ENCODE measurements at regions not wholly inside any gene's neighbourhood (a gene's known extent, or its start where the extent isn't known, plus 50 kb on each side); places are given as distances from the start of the nearest gene placed in this dataset.

DNA sequence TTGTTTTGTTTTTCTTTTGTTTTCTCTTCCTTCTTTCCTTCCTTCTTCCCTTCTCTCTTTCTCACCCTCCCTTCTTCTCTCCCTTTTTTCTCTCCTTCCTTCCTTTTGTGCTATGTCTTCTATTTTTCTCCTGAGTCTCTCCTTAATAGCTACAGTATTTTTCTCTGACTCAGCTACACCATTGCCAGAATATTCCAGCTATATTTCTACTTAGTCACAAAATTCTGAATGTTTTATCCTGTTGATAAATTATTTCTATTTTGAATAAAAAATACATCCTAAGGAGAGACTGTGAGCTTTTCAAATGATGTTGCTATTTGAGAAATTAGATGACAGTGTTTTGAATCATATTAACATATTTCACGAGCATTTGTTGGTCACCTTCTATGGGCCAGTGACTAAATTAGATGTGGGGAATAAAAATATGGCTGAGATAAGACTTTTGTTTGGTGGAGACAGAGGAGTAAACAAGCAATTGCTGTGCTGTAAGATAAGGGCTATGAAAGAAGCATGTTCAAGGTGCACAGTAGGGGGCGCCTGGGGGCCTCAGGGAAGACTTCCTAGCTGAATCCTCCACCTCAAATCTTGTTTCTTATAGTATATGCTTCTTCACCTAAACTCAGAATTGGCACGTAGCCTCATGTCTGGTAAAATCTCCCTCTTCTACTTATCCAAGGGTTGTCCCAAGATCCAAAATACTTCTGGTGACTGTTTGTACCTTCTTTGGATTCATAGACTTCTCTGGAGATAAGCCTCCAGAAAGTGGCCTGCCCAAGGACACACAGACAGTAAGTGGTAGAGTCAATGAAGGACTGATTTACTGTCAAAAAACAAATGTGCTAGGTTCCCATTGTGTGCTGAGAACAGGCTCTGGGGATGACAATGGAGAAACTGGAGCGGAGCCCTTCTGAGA is 115.5 kb upstream of the CREB5 start:
- DNase-seq: peak; percentile 65 to 71

DNA sequence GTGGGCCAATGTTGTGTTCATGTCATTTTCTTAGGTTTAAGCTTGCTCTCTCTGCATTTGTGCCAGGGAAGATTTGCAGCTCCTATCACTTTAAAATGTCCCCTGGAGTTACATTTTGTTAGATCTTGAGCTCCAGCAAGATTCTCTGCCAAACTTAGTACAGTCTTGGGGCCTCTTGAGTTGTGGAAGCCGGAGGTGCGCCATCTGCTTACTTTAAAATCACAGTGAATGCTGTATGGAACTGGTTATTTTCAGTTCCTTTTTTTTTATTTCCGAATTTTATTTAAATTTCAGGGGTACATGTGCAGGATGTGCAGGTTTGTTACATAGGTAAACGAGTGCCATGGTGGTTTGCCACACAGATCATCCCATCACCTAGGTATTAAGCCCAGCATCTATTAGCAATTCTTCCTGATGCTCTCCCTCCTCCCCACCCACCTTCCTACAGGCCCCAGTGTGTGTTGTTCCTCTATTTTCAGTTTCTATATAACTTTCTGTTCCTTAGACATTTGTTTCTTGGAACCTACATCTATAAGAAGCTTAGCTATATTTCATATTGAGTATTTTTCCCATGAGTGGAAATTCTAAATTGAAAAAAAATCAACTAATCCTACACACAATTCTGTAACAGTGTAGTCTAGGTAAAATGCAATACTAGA is 114.4 kb upstream of the CREB5 start:
- DNase-seq: no peak

DNA sequence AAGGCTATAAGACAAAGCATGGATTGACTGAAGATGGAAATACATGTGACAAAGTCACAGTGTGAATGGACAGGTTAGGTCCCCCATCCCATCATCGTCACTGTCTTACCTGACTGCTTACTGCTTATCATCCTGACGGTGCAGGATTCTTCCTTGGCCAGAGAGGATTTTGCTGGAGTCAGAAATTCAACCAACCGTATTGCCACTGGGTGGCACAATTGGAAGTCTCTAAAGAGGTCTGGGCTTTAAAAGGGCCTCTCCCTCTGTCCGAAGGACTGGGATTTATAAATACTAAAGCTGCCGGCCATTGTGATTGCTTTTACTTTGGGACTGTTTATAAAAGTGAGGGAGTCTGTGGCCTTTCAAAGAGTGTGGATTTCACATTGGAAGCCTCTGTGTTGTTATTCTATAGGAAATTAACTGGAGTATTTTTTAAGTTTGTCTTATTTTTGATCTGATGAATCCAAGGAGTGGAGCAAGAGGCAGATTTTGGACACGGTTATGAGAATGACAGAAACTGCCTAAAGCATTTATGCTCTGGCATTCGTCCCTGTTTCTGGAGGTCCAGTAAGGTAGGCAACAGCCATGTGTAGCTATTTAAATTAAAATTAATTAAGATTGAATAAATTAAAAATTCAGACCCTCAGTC is 113.3 kb upstream of the CREB5 start:
- DNase-seq: no peak

DNA sequence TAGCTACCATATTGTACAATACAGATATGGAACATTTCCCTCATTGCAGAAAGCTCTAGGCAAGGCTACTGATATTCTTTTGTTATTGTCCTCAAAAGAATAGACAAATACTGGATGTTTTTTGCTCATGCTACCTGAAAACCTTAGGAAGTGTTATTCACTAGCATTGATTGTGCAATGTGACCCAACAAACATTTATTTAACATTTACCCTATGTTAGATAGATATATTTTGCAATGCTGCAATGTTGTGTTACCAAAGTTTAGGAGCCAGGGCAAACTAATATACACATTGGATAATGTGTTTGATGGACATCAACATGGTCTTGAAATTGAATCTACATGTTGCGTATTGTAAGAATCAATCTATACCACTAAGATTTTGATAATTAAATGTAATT is 112.8 kb upstream of the CREB5 start:
- no peak for DNase-seq

DNA sequence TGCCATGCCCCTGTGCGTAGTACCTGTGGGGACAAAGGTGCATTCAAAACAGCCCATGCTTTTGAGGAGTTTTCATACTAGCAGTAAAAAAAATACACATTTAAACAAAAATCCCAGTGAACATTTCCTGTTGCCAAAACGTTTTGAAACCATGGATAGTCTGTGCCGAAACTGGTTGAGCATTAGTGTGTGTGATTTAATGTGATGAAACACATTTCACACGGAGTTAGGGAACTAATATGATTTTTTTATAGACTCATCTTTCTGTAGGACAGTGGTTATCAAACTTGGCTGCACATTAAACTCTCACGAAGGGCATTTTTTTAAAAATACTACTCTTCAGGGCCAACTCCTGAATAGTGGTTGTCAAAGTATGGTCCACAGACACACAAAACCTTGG is 111.8 kb upstream of the CREB5 start:
- no peak for DNase-seq

DNA sequence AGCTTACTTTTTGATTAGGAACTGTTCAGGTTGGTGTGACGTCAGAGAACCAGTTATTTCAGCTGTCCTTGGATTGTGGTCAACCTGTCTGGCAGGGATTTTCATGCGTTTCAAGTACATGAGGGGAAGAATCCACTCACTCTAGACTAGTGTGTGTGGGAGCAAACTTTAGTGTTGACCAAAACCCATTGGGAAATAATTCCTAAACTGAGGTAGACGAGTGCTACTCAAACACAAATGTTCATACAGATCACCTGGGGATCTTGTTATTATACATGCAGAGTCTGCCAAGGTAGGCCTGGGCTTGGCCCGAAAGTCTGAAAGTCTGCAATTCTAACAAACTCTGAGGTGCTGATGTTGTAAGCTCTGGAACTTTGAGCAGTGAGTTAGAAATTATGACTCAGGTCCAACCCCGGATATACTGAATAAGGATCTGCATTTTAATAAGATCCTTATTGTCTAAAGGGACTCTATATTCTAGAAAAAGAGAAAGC is 111.1 kb upstream of the CREB5 start:
- no peak for DNase-seq

DNA sequence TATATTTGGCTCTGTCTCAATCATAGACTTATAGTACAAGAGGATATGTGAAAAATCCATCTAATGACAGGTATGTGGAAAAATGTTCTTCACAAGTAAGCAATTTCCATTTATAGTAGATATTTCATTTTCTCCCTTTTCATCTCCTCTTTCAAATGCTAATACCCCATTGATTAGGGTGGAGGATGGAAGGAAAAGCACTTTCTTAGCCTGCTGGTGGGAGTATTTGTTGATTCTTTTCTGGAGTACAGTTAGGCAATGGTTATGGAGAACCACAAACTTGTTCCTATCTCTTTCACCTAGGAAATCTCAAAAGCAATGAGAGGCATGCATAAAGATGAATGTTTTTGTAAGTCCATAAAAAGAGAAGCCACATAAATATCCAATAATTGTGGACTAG is 108.0 kb upstream of the CREB5 start:
- no peak for DNase-seq

DNA sequence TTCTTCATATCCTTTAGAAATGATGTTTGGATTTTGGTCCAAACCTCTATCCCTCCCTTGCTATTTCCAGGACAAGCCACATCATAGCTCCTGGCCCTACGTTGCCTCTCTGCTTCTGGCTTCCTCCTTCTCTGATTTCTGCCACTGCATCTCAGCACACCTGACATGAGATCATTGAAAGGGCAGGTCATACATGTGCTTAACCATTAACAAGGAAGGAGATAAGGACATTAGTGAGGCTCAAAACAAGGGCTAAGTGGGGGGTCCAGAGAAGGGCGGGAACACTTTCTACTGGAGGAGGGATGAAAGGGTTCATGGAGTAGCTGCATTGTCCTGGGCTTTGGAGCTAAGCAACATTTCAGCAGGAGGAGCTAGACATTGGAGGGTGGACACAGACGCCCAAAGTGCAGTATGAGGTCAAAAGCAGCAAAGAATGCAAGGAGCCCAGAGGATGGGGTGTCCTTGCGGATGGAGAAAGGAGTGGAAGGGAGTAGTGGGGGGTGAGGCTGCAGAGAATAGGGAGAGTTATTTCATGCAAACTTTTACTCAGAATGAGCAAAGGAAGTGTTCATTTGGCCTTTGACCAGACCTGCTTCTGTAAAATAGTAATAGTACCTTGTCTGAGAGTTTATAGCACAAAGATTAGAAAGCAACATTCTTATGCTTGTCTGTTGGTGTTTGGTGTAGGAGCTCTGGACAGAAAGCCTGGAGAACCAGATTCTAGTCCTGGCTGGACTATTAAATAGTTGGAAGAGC is 102.4 kb upstream of the CREB5 start:
- DNase-seq: no peak

DNA sequence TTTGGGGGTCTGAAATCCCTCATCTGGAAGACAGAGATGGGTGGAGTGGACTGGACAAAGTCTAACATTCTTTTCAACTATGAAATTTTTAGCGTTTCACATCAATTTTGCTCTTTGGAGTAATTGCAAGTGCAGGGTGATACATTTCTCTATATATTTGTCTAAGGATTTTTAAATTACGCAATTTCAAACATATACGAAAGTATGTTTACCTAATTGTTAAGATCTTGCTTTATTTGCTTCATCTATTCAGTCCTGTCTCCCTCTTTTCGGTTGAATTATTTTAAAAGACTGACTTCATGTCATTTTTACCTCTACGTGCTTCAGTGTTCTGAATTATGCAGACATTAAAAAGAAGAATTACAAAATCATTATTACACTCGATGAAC is 101.9 kb upstream of the CREB5 start:
- DNase-seq: no peak

DNA sequence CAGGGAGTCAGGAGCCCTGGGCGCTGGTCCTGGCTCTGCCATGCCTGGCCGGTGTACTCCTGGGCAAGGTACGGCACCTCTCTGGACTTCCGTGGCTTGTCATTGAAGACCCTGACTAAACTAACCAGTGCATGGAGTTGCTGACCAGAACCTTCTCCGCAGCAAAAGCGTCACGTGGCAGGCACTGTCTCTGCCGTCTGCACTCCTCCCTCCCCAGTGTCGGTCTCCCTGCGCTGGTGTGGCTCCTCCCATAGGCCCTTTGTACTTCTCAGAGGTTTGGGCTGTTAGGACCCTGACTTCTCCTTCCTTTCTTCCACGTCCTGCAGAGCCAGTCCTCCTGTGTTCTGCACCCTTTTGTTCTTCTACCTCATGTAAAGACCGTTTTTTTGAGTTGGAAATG is 100.6 kb upstream of the CREB5 start:
- no peak for DNase-seq

DNA sequence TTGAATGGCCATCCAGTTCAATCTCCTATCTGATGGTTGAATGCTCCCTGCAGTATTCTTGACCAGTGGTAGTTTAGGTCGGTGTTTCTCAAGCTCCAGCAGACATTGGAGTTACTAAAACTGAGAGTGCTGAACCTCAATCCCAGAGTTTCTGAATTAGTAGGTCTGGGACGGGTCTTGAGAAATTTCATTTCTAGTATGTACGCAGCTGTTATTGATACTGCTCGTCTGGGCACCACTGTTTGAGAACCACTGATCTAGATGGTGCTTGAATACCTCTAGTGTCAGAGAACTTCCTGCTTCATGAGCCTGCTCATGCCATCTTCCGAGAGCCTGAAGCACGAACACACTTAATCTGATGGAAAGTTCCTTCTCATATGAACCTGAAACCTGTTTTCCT is 99.4 kb upstream of the CREB5 start:
- DNase-seq: no peak

DNA sequence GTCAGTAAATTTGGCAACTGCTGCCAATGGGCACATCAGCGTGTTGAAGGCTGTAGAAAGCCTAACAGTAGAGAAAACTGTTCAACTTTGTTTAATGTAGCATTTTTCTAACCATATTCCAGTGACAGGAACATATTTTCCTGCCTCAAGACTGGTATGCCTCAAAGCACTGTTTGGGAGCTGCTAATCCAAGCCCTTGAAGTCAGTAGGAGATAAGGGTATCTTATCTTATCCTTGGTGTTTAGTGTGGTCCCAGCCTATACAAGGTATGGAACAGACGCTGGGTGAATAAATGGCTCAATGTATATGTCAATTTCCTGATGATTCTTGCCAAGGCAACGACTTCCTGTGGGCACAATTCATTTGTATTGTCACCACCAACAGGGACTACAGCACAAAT is 97.5 kb upstream of the CREB5 start:
- no peak for DNase-seq

DNA sequence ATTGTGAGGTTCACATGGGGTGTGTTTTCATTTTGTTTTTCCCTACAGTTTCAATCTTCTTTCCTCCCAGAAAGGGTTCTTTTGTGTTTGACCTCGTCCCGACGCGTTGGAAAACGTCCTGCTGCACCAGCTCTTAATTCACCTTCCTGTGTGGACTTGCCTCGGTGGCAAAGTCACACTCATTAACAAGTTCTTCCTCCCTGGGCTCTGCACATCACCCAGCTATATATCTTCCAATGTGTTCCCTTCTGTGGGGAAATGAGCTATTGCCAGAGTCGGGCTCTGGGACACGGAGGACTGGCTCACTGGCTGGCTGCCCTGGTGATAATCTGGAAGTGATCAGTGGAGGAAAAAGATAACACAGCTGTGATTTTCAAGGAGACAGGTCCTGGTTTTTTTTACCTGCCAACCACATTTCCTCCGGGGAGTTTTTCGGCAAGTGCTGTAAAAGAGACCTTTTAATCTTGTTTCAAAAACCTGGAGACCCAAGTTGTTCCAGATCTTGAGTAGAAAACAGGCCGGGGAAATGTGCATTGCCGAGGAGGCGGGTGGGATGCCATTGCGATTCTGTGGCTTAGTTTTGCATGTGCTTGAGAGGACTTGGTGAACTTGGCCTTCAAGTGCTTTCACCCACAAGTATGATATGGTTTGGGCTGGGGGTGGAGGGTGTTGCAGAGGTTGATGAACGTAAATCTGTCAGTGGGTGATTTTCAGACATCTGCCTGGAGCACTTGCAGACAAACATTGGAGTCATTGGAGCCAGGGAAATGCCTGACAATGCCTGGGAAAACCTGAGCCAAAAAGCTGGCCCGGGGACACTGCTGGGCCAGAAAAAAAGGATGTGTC is 96.5 kb upstream of the CREB5 start:
- DNase-seq: no peak

DNA sequence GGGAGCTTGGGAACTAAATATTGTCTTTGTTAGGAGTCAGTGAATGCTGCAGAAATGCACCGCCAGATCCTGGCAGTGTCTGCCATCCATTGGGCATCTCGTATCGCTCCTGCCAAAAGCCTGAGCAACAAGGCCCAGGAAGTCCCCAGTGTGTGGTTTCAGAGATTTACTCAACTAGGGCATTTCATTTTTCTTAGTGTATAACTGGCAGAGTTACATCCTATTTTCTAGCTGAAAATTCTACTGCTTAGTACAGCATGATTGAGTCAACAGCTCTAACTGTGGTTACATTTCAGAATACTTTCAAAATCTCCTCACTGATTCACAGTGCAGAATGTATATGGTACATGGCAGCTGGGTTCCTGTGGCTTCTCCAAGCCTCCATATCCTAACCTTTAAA is 95.8 kb upstream of the CREB5 start:
- DNase-seq: no peak

DNA sequence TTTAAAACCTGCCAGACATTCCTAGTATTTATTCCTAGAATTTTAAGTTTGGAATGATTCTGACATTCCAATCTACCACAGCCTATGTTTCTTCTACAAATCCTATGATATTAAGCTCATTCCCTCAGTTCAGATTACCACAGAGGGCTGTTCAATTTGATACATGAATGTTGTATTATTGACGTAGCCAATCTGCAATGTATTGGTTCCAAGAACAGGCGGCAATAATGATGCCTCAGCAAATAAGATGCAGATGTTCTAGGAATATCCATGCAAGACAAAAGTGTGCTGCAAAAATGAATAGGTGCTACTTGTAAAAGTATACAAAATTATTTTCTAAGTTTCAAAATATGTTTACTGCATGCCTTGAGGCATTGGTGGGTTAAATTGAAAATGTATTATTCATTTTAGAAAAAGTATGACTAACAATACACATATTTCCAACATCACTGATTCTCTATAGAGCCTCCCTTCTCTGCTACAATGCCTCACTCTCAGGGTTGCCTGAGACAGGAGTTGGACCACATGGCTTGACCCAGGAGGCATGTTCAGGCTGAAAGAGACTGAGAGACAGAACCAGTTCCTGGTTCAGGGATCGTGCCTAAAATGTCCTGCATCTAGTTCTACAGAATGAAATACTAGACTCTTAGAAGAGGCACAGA is 94.1 kb upstream of the CREB5 start:
- DNase-seq: no peak

DNA sequence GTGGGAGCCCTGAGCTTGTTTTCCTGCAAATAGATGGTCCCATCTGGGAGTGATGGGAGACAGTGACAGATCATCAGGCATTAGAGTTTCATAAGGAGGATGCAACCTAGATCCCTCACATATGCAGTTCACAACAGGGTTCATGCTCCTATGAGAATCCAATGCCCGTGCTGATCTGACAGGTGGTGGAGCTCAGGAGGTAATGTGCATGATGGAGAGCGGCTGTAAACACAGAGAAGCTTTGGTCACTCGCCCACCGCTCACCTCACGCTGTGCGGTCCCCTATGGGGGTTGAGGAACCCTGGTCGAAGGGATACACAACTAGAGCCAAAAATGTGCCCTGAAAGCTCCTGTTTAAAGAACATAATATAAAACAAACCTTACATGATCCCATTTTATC is 88.5 kb upstream of the CREB5 start:
- no peak for DNase-seq

DNA sequence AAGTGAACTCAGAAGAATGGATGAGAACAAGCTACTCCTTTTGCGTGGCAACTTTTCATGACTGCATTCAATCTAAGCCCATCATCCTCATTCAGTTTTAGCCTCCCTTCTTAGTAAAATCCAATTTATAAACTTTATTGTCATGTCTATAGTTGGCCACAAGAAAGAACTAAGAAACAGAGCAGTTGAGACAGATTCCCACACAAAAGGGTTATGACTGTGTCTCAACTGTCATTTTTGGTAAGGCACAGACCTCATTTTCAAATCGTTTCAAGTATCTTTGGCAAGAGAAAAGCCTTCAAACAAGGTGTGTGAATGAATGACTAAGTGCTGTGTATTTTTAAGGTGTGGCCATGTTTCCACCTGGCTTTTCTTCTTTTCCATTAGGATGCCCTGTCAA is 84.2 kb upstream of the CREB5 start:
- no peak for DNase-seq

DNA sequence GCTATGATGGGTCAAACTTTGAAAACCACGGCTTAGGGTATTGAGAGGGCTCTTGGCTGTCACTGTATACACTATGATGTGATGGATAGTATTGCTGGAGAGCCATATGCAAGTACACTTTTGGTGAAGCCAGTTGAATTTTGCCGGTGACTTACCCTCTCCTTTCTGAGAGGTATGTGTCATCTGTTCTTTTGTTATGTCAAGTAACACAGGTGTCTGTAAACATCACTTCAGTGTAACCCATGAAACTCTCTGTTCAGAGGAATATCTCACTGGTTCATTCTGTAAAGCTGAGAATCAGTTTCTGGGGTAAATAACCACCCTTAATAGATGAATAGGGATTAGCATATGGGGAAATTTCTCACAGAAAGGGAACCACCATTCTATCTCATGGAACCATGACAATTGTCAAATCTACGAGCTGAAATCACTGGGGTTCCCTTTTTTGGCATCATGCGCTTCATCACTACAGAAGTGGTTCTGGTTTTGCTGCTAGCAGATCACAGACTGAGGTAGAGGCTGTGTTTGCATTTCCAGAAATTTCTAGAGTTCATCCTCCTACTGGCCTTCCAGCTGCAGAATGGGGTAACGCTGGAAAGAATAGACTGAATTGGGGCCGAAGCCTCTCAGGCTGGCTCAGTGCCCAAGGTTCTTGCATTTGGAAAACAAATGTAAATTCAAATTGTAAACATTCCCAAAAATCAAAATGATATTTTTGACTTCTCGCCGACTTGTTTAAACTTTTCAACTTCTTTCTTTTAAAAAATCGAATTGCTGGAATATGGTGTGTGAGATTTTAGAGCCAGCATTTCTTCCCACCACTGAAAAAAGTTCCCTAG is 83.3 kb upstream of the CREB5 start:
- DNase-seq: no peak

DNA sequence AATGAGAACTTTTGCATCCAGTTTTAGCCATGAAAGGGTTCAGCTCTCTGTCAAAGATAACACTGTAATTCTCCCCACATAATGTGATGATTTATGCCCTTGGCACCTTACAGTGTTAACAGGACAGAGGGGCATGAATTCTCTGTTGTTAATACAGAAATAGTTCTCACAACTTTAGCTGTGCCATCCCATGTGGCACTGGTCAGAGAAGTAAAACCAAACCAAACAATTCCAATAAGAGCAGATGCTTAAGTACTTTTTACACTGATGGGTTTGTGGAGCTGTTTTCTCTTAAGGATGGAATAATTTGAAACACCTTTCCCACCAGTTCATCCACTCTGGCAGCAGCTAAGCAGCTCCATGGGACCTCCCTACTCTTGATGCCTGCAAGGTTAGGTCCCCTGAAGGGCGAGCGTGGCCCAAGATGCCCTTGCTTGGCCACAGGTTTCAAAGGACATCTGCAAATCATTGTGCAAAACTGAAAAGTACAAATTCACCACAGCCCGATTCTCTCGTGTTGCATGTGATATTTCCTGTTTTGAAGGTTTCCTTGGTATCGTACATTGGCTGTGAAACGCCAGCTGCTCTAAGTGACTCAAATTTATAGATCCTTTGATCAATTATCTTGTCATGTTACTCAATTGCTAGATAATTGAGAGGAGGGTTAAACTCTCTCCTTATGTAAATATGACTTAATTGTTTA is 82.5 kb upstream of the CREB5 start:
- DNase-seq: no peak
